ENCODE measurements at regions not wholly inside any gene's neighbourhood (a gene's known extent, or its start where the extent isn't known, plus 50 kb on each side); places are given as distances from the start of the nearest gene placed in this dataset.

GRCh38 chr16:8237452-8237851, 352.9 kb downstream of the TMEM114 start:
- Histone ChIP-seq H3K4me1 (ENCODE audit: control insufficient read depth, insufficient read depth, low read length) (no peaks in the 10 kb centered on the region), H3K27ac (ENCODE audit: low read length) (no peak overlapping the region), H3K9me3 (ENCODE audit: control insufficient read depth, insufficient read depth, low read length) (peaks cover 3% of the 10 kb centered on the region), H3K27me3 (ENCODE audit: control insufficient read depth, insufficient read depth, low read length) (no peaks in the 10 kb centered on the region), H3K36me3 (ENCODE audit: control insufficient read depth, insufficient read depth, low read length) (no peaks in the 10 kb centered on the region), H3K4me3 (ENCODE audit: low read length) (no peak overlapping the region)
- intact Hi-C loops (cut with micrococcal nuclease) = no loop called here
- Mint-ChIP-seq H3K27ac (no peak overlapping the region), H3K36me3 (no peaks in the 10 kb centered on the region), H3K27me3 (ENCODE audit: low read depth in 2 of 2) (no peaks in the 10 kb centered on the region), H3K4me1 (no peaks in the 10 kb centered on the region), H3K9me3 (peaks cover 2% of the 10 kb centered on the region in 2 donors), H3K4me3 (no peak overlapping the region)
- DNase-seq (no peak), ATAC-seq (no peak)
- TF ChIP-seq CTCF (IDR thresholded peaks at IDR 0.05) = no peak
- WGBS (ENCODE audit: insufficient coverage) = 85% methylated on average over 2 of the region's 3 CpGs

GRCh38 chr16:8236816-8237215, 353.5 kb downstream of the TMEM114 start:
- Histone ChIP-seq H3K36me3 (ENCODE audit: control insufficient read depth, insufficient read depth, low read length) (no peaks in the 10 kb centered on the region), H3K4me1 (ENCODE audit: control insufficient read depth, insufficient read depth, low read length) (no peaks in the 10 kb centered on the region), H3K9me3 (ENCODE audit: control insufficient read depth, insufficient read depth, low read length) (peaks cover 3% of the 10 kb centered on the region), H3K27ac (ENCODE audit: low read length) (no peak overlapping the region), H3K4me3 (ENCODE audit: low read length) (no peak overlapping the region), H3K27me3 (ENCODE audit: control insufficient read depth, insufficient read depth, low read length) (no peaks in the 10 kb centered on the region)
- no peaks in the 10 kb centered on the region for H3K4me1 Mint-ChIP-seq
- H3K4me3 Mint-ChIP-seq = no peak overlapping the region
- no peaks in the 10 kb centered on the region for H3K36me3 Mint-ChIP-seq
- ATAC-seq (no peak), DNase-seq (no peak)
- H3K9me3 Mint-ChIP-seq = peaks cover 2 to 3% of the 10 kb centered on the region in 2 donors
- no peaks in the 10 kb centered on the region for H3K27me3 Mint-ChIP-seq (ENCODE audit: low read depth in 2 of 2)
- intact Hi-C loops (cut with micrococcal nuclease) = no loop called here
- 82% methylated on average over 4 of the region's 4 CpGs for WGBS (ENCODE audit: insufficient coverage)
- TF ChIP-seq CTCF (IDR thresholded peaks at IDR 0.05) = no peak
- no peak overlapping the region for H3K27ac Mint-ChIP-seq

- no peak overlapping the region for H3K27ac Mint-ChIP-seq
- peaks cover 2% of the 10 kb centered on the region for H3K9me3 ChIP-seq (ENCODE audit: control insufficient read depth, insufficient read depth, low read length)
- no peak overlapping the region for H3K27ac ChIP-seq (ENCODE audit: low read length)
- no peak for TF ChIP-seq CTCF (IDR thresholded peaks at IDR 0.05)
- no peaks in the 10 kb centered on the region for H3K4me1 ChIP-seq (ENCODE audit: control insufficient read depth, insufficient read depth, low read length)
- no peaks in the 10 kb centered on the region for H3K27me3 Mint-ChIP-seq (ENCODE audit: low read depth in 2 of 2)
- H3K4me1 Mint-ChIP-seq = no peaks in the 10 kb centered on the region
- 74% methylated on average over 4 of the region's 4 CpGs for WGBS (ENCODE audit: insufficient coverage)
- H3K9me3 Mint-ChIP-seq = peaks cover 4 to 7% of the 10 kb centered on the region in 2 donors
- H3K36me3 Mint-ChIP-seq = no peaks in the 10 kb centered on the region
- no peaks in the 10 kb centered on the region for H3K36me3 ChIP-seq (ENCODE audit: control insufficient read depth, insufficient read depth, low read length)
- no peak overlapping the region for H3K4me3 ChIP-seq (ENCODE audit: low read length)
- DNase-seq (no peak), ATAC-seq (no peak)
- intact Hi-C loops (cut with micrococcal nuclease) = no loop called here
- no peaks in the 10 kb centered on the region for H3K27me3 ChIP-seq (ENCODE audit: control insufficient read depth, insufficient read depth, low read length)
- H3K4me3 Mint-ChIP-seq = no peak overlapping the region
These were observed 359.8 kb downstream of the TMEM114 start for GRCh38 chr16:8230497-8230896.

GRCh38 chr16:8229011-8229520, 361.2 kb downstream of the TMEM114 start:
- Mint-ChIP-seq H3K9me3 (peaks cover 4 to 7% of the 10 kb centered on the region in 2 donors), H3K4me3 (no peak overlapping the region), H3K36me3 (no peaks in the 10 kb centered on the region), H3K27me3 (ENCODE audit: low read depth in 2 of 2) (no peaks in the 10 kb centered on the region), H3K27ac (no peak overlapping the region), H3K4me1 (no peaks in the 10 kb centered on the region)
- no peak for TF ChIP-seq CTCF (IDR thresholded peaks at IDR 0.05)
- no peaks in the 10 kb centered on the region for H3K36me3 ChIP-seq (ENCODE audit: control insufficient read depth, insufficient read depth, low read length)
- intact Hi-C loops (cut with micrococcal nuclease) = no loop called here
- no peaks in the 10 kb centered on the region for H3K27me3 ChIP-seq (ENCODE audit: control insufficient read depth, insufficient read depth, low read length)
- H3K4me3 ChIP-seq (ENCODE audit: low read length) = no peak overlapping the region
- H3K4me1 ChIP-seq (ENCODE audit: control insufficient read depth, insufficient read depth, low read length) = no peaks in the 10 kb centered on the region
- DNase-seq (no peak), ATAC-seq (no peak)
- no peaks in the 10 kb centered on the region for H3K9me3 ChIP-seq (ENCODE audit: control insufficient read depth, insufficient read depth, low read length)
- WGBS (ENCODE audit: insufficient coverage) = 68% methylated on average over 6 of the region's 7 CpGs
- no peak overlapping the region for H3K27ac ChIP-seq (ENCODE audit: low read length)

Measured in natural killer cell (primary cell).